Umbilical cord (tissue), 1 donor: ENCODE measurements at regions not wholly inside any gene's neighbourhood (a gene's known extent, or its start where the extent isn't known, plus 50 kb on each side); places are given as distances from the start of the nearest gene placed in this dataset.

Experiments used
- DNase-seq: peaks from one replicate; pipeline ENCODE4 v3.0.0-alpha.2; 2015; ENCODE audit warnings: low spot score

GRCh38 chr21:20730441-20730840 is 267.8 kb upstream of the NCAM2 start:
- DNase-seq, result no peak

- DNase-seq, result no peak
These were observed 263.0 kb upstream of the NCAM2 start for GRCh38 chr21:20735257-20735656.

GRCh38 chr21:20737227-20737913 is 260.8 kb upstream of the NCAM2 start:
- no peak for DNase-seq

GRCh38 chr21:20739421-20739820 is 258.8 kb upstream of the NCAM2 start:
- DNase-seq, result no peak

GRCh38 chr21:20741445-20741844 is 256.8 kb upstream of the NCAM2 start:
- DNase-seq, result no peak

- DNase-seq, result no peak
These were observed 238.0 kb upstream of the NCAM2 start for GRCh38 chr21:20760221-20760620.

GRCh38 chr21:20774737-20775136 is 223.5 kb upstream of the NCAM2 start:
- no peak for DNase-seq

- no peak for DNase-seq
These were observed 218.9 kb upstream of the NCAM2 start for GRCh38 chr21:20779321-20779720.

GRCh38 chr21:20783611-20784010 is 214.6 kb upstream of the NCAM2 start:
- DNase-seq, result peak; percentile 42

GRCh38 chr21:20789729-20790500 is 208.3 kb upstream of the NCAM2 start:
- no peak for DNase-seq

- no peak for DNase-seq
These were observed 198.1 kb upstream of the NCAM2 start for GRCh38 chr21:20800106-20800505.

GRCh38 chr21:20802201-20802600 is 196.0 kb upstream of the NCAM2 start:
- DNase-seq, result no peak

- DNase-seq, result no peak
These were observed 195.5 kb upstream of the NCAM2 start for GRCh38 chr21:20802631-20803260.

GRCh38 chr21:20811702-20812101 is 186.5 kb upstream of the NCAM2 start:
- DNase-seq, result no peak

GRCh38 chr21:20814090-20814489 is 184.1 kb upstream of the NCAM2 start:
- no peak for DNase-seq

- peak; percentile 28 for DNase-seq
These were observed 175.5 kb upstream of the NCAM2 start for GRCh38 chr21:20822666-20823065.

GRCh38 chr21:20852866-20853265 is 145.3 kb upstream of the NCAM2 start:
- DNase-seq, result no peak

- no peak for DNase-seq
These were observed 141.3 kb upstream of the NCAM2 start for GRCh38 chr21:20856926-20857325.

- DNase-seq, result no peak
These were observed 124.0 kb upstream of the NCAM2 start for GRCh38 chr21:20874202-20874601.

- DNase-seq, result peak; percentile 9
These were observed 122.5 kb upstream of the NCAM2 start for GRCh38 chr21:20875742-20876141.

GRCh38 chr21:20877976-20878375 is 120.2 kb upstream of the NCAM2 start:
- DNase-seq, result no peak

GRCh38 chr21:20882462-20883407 is 115.5 kb upstream of the NCAM2 start:
- peak; percentile 50 for DNase-seq
